ENCODE measurements at regions not wholly inside any gene's neighbourhood (a gene's known extent, or its start where the extent isn't known, plus 50 kb on each side); places are given as distances from the start of the nearest gene placed in this dataset.

DNA sequence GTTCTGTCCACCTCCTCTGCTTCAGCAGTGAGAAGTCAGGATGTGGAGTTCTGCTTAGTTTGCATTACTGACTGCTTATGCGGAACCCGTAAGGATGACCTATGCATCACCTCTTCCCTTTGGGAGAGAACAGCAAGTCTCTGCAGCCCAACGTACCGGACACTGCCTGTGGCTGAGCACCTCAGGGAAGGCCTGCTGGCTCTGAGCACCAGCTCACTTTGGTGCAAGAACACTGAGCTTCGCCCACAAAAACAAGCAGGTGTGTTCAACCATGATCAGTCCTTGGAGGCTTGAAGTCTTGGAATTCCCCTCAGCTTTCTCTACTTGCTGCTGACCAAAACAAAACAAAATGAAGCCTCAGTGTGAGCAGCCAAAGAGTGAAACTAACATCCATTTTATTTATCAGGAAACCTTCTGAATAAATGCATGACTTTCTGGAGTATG, 52.7 kb upstream of the NCK2 start:
- Histone ChIP-seq H3K27ac (ENCODE audit: low read depth, low read length) (no peak overlapping the region), H3K4me1 (ENCODE audit: control insufficient read depth in 5 of 5, insufficient read depth in 5 of 5, low read length in 5 of 5) (no peaks in the 10 kb centered on the region), H3K4me3 (ENCODE audit: low read depth in 1 of 5, low read length in 5 of 5) (no peak overlapping the region), H3K27me3 (ENCODE audit: control insufficient read depth in 5 of 5, insufficient read depth in 4 of 5, low read length in 5 of 5) (no peaks in the 10 kb centered on the region), H3K9ac (ENCODE audit: low read length in 5 of 5) (no peak overlapping the region), H3K9me3 (ENCODE audit: control insufficient read depth in 5 of 5, low read length in 5 of 5) (no peaks in the 10 kb centered on the region), H3K36me3 (ENCODE audit: control insufficient read depth in 5 of 5, insufficient read depth in 5 of 5, low read length in 5 of 5) (no peaks in the 10 kb centered on the region)

DNA sequence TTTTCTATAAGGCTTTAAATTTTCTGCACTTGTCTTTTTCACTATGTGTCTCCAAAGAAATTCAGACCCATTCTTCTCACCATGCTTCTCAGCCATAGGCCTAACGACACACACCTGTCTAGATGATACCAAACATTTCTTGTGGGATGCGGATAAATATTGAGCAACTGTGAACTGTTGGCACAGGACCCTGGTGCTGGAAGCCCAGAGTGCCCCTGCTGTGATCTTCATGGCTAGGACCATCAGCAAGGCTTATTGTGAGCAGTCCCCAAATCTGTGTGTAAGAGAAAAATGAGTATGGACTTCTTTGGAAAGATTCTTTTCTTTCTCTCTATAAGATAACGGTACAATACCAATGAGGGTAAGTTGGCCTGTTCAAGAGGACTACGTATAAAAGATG, 54.1 kb upstream of the NCK2 start:
- H3K27me3 ChIP-seq (ENCODE audit: control insufficient read depth in 5 of 5, insufficient read depth in 4 of 5, low read length in 5 of 5) = no peaks in the 10 kb centered on the region
- H3K36me3 ChIP-seq (ENCODE audit: control insufficient read depth in 5 of 5, insufficient read depth in 5 of 5, low read length in 5 of 5) = no peaks in the 10 kb centered on the region
- no peak overlapping the region for H3K9ac ChIP-seq (ENCODE audit: low read length in 5 of 5)
- H3K4me1 ChIP-seq (ENCODE audit: control insufficient read depth in 5 of 5, insufficient read depth in 5 of 5, low read length in 5 of 5) = no peaks in the 10 kb centered on the region
- no peak overlapping the region for H3K4me3 ChIP-seq (ENCODE audit: low read depth in 1 of 5, low read length in 5 of 5)
- no peak overlapping the region for H3K27ac ChIP-seq (ENCODE audit: low read depth, low read length)
- H3K9me3 ChIP-seq (ENCODE audit: control insufficient read depth in 5 of 5, low read length in 5 of 5) = no peaks in the 10 kb centered on the region

DNA sequence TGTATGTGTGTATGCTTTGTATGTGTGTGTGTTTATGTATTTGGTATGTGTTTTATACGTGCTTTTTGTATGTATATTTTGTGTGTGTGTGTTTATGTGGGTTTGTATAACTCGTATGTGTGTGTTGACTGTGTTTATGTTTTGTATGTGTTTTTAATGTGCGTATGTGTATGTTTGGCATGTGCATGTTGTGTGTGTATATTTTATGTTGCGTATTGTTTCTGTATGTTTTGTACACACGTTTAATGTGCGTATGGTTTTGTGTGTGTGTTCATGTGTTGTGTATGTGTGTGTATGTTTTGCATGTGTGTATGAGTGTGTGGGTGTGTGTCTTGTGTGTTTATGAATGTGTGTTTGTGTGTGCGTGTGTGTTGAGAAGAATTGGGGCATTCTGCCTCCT, 55.2 kb upstream of the NCK2 start:
- H3K9me3 ChIP-seq (ENCODE audit: control insufficient read depth in 5 of 5, low read length in 5 of 5) = no peaks in the 10 kb centered on the region
- no peak overlapping the region for H3K4me3 ChIP-seq (ENCODE audit: low read depth in 1 of 5, low read length in 5 of 5)
- no peak overlapping the region for H3K9ac ChIP-seq (ENCODE audit: low read length in 5 of 5)
- no peaks in the 10 kb centered on the region for H3K27me3 ChIP-seq (ENCODE audit: control insufficient read depth in 5 of 5, insufficient read depth in 4 of 5, low read length in 5 of 5)
- H3K4me1 ChIP-seq (ENCODE audit: control insufficient read depth in 5 of 5, insufficient read depth in 5 of 5, low read length in 5 of 5) = no peaks in the 10 kb centered on the region
- H3K27ac ChIP-seq (ENCODE audit: low read depth, low read length) = no peak overlapping the region
- H3K36me3 ChIP-seq (ENCODE audit: control insufficient read depth in 5 of 5, insufficient read depth in 5 of 5, low read length in 5 of 5) = no peaks in the 10 kb centered on the region

DNA sequence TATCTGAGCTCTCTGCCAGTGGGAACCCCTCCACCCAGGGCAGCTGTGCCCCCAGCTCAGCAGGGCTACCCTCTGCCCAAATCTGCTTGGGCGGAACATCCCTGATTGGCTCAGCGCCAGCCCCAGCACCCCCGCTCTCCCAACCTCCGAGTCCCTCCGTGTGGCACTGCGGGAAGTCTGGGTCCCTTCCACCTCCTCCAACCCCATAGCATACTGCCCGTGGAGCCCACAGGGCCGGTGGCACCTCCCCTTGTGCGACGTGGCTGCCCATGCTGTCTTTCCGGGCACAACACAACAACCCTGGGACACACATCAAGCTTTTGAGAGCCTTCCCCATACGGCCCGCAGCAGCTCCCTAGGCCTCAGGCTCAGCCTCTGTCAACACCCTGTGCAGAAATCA, 55.8 kb upstream of the NCK2 start:
- Histone ChIP-seq H3K27ac (ENCODE audit: low read depth, low read length) (no peak overlapping the region), H3K4me1 (ENCODE audit: control insufficient read depth in 5 of 5, insufficient read depth in 5 of 5, low read length in 5 of 5) (no peaks in the 10 kb centered on the region), H3K9me3 (ENCODE audit: control insufficient read depth in 5 of 5, low read length in 5 of 5) (no peaks in the 10 kb centered on the region), H3K36me3 (ENCODE audit: control insufficient read depth in 5 of 5, insufficient read depth in 5 of 5, low read length in 5 of 5) (no peaks in the 10 kb centered on the region), H3K27me3 (ENCODE audit: control insufficient read depth in 5 of 5, insufficient read depth in 4 of 5, low read length in 5 of 5) (no peaks in the 10 kb centered on the region), H3K9ac (ENCODE audit: low read length in 5 of 5) (no peak overlapping the region), H3K4me3 (ENCODE audit: low read depth in 1 of 5, low read length in 5 of 5) (no peak overlapping the region)

DNA sequence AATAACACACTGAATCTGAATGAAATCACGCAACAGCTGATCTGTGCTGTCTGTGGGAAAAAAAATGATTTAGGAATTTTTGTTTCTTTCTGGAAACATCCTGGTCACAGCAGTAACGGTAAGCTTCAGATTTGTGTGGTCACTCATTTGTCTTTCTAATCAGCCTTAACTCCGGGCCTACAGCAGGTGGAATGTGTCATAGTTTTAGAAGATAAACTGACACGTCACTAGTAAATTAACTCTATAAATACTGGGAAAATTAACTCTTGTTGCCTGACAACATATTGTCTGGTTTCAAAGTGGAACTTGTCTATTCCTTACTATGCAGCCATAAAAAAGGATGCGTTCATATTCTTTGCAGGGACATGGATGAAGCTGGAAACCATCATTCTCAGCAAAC, 58.1 kb upstream of the NCK2 start:
- Histone ChIP-seq H3K36me3 (ENCODE audit: control insufficient read depth in 5 of 5, insufficient read depth in 5 of 5, low read length in 5 of 5) (no peaks in the 10 kb centered on the region), H3K27ac (ENCODE audit: low read depth, low read length) (no peak overlapping the region), H3K4me3 (ENCODE audit: low read depth in 1 of 5, low read length in 5 of 5) (no peak overlapping the region), H3K9ac (ENCODE audit: low read length in 5 of 5) (no peak overlapping the region), H3K4me1 (ENCODE audit: control insufficient read depth in 5 of 5, insufficient read depth in 5 of 5, low read length in 5 of 5) (peaks cover 0 to 7% (median 0%) of the 10 kb centered on the region in 5 donors), H3K27me3 (ENCODE audit: control insufficient read depth in 5 of 5, insufficient read depth in 4 of 5, low read length in 5 of 5) (no peaks in the 10 kb centered on the region), H3K9me3 (ENCODE audit: control insufficient read depth in 5 of 5, low read length in 5 of 5) (no peaks in the 10 kb centered on the region)

DNA sequence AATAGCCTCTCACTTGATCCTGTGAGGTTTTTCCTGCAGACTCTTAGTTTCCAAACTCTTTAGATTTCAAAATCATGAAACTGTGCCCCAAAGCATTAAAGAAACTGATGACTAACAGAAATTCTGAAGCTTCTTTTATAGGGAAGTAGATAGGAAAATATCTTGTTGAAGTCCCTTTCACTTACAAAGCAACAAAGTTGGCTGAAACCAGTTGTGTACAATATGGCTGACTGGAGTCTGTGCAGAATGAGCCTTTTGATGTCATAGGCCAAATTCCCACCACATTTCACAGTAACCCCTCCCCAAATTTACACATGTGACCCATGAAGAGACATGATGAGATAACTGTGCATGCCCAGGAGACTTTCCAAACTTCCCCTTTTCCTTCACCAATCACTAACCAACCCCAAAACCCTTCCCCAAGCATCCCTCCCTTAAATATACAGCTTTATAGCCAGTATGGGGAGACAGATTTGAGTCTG, 61.7 kb upstream of the NCK2 start:
- H3K27me3 ChIP-seq (ENCODE audit: control insufficient read depth in 5 of 5, insufficient read depth in 4 of 5, low read length in 5 of 5) = peaks cover 0 to 6% (median 2%) of the 10 kb centered on the region in 5 donors
- H3K9ac ChIP-seq (ENCODE audit: low read length in 5 of 5) = no peak overlapping the region
- H3K36me3 ChIP-seq (ENCODE audit: control insufficient read depth in 5 of 5, insufficient read depth in 5 of 5, low read length in 5 of 5) = no peaks in the 10 kb centered on the region
- H3K27ac ChIP-seq (ENCODE audit: low read depth, low read length) = no peak overlapping the region
- H3K4me3 ChIP-seq (ENCODE audit: low read depth in 1 of 5, low read length in 5 of 5) = no peak overlapping the region
- no peaks in the 10 kb centered on the region for H3K9me3 ChIP-seq (ENCODE audit: control insufficient read depth in 5 of 5, low read length in 5 of 5)
- H3K4me1 ChIP-seq (ENCODE audit: control insufficient read depth in 5 of 5, insufficient read depth in 5 of 5, low read length in 5 of 5) = peaks cover 0 to 7% (median 0%) of the 10 kb centered on the region in 5 donors

DNA sequence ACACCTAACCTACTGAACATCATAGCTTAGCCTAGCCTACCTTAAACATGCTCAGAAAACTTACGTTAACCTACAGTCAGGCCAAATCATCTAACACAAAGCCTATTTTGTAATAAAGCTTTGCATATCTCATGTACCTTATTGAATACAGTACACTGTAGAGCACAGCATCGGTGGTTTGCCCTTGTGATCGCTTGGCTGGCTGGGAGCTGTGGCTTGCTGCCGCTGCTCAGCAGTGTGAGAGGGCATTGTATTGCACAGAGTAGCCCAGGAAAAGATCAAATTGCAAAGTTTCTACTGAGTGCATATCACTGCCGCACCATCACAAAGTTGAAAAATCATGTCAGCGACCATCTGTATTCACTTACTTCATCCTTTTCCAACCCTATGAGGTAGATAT, 62.3 kb upstream of the NCK2 start:
- no peaks in the 10 kb centered on the region for H3K36me3 ChIP-seq (ENCODE audit: control insufficient read depth in 5 of 5, insufficient read depth in 5 of 5, low read length in 5 of 5)
- H3K9ac ChIP-seq (ENCODE audit: low read length in 5 of 5) = no peak overlapping the region
- peaks cover 0 to 6% (median 2%) of the 10 kb centered on the region in 5 donors for H3K27me3 ChIP-seq (ENCODE audit: control insufficient read depth in 5 of 5, insufficient read depth in 4 of 5, low read length in 5 of 5)
- no peak overlapping the region for H3K4me3 ChIP-seq (ENCODE audit: low read depth in 1 of 5, low read length in 5 of 5)
- H3K9me3 ChIP-seq (ENCODE audit: control insufficient read depth in 5 of 5, low read length in 5 of 5) = no peaks in the 10 kb centered on the region
- no peak overlapping the region for H3K27ac ChIP-seq (ENCODE audit: low read depth, low read length)
- H3K4me1 ChIP-seq (ENCODE audit: control insufficient read depth in 5 of 5, insufficient read depth in 5 of 5, low read length in 5 of 5) = peaks cover 0 to 7% (median 0%) of the 10 kb centered on the region in 5 donors

DNA sequence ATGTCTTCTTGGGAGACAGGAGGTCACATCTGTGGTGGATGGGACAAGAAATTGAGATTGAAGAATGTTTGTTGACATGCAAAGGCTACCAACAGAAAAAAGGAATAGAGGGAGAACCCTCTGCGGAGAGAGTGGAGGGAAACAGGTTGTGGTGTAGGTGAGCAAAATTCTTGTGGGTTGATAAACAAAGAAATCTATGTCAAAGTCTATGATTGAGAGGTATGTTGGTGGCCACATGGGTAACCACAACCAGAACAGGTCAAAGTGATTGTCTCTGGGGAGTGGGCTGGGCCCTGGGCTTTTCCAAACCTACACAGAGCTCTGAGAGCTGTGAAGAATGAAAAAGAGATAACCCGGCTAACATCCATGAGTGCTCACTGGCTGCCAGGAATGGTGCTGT, 62.8 kb upstream of the NCK2 start:
- H3K9ac ChIP-seq (ENCODE audit: low read length in 5 of 5) = no peak overlapping the region
- no peak overlapping the region for H3K4me3 ChIP-seq (ENCODE audit: low read depth in 1 of 5, low read length in 5 of 5)
- peaks cover 0 to 6% (median 2%) of the 10 kb centered on the region in 5 donors for H3K27me3 ChIP-seq (ENCODE audit: control insufficient read depth in 5 of 5, insufficient read depth in 4 of 5, low read length in 5 of 5)

DNA sequence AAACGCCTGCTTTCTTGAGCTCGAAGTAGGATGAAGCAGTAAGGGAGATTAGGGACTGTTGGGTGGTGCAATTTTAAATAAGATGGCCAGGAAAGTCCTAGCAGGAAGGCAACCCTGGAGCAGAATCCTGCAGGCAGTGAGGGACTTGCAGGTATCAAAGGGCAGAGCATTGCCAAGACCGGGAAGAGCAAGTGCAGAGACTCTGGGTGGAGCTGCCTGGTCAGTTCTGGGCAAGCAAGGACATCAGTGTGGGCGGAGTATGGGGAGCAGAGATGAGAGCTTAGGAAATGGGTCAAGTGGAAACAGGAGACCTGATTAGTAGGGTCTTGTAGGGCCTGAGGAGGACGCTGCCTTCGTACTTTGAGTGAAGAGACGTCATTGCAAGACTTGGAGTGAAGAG, 64.4 kb upstream of the NCK2 start:
- H3K4me3 ChIP-seq (ENCODE audit: low read depth in 1 of 5, low read length in 5 of 5) = no peak overlapping the region
- H3K9ac ChIP-seq (ENCODE audit: low read length in 5 of 5) = no peak overlapping the region
- H3K27ac ChIP-seq (ENCODE audit: low read depth, low read length) = no peak overlapping the region
- H3K4me1 ChIP-seq (ENCODE audit: control insufficient read depth in 5 of 5, insufficient read depth in 5 of 5, low read length in 5 of 5) = peaks cover 0 to 7% (median 0%) of the 10 kb centered on the region in 5 donors
- no peaks in the 10 kb centered on the region for H3K36me3 ChIP-seq (ENCODE audit: control insufficient read depth in 5 of 5, insufficient read depth in 5 of 5, low read length in 5 of 5)
- H3K9me3 ChIP-seq (ENCODE audit: control insufficient read depth in 5 of 5, low read length in 5 of 5) = no peaks in the 10 kb centered on the region
- peaks cover 0 to 6% (median 2%) of the 10 kb centered on the region in 5 donors for H3K27me3 ChIP-seq (ENCODE audit: control insufficient read depth in 5 of 5, insufficient read depth in 4 of 5, low read length in 5 of 5)

More for the DNA sequence above, 62.8 kb upstream of the NCK2 start:
- Histone ChIP-seq H3K4me1 (ENCODE audit: control insufficient read depth in 5 of 5, insufficient read depth in 5 of 5, low read length in 5 of 5) (peaks cover 0 to 7% (median 0%) of the 10 kb centered on the region in 5 donors), H3K36me3 (ENCODE audit: control insufficient read depth in 5 of 5, insufficient read depth in 5 of 5, low read length in 5 of 5) (no peaks in the 10 kb centered on the region), H3K9me3 (ENCODE audit: control insufficient read depth in 5 of 5, low read length in 5 of 5) (no peaks in the 10 kb centered on the region), H3K27ac (ENCODE audit: low read depth, low read length) (no peak overlapping the region)

DNA sequence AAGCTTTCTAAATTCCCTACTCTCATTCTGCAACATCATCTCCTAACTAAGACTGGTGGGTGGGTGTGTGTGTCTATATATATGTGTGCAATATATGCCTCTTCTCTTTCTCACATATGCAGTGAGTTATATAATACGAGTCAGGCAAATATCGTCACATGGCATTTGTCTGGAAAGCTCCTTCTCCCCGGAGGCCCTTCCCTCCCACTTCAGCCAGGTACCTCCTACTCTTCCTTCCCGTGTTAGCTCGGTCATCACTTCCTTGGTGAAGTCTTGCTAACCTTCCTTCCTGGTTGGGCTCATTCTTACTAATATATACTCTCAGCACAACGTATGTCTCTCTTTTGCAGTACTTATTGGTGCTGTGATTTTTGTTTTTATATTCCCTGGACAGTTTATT, 66.4 kb upstream of the NCK2 start:
- Histone ChIP-seq H3K4me3 (ENCODE audit: low read depth in 1 of 5, low read length in 5 of 5) (no peak overlapping the region), H3K9me3 (ENCODE audit: control insufficient read depth in 5 of 5, low read length in 5 of 5) (no peaks in the 10 kb centered on the region), H3K9ac (ENCODE audit: low read length in 5 of 5) (no peak overlapping the region), H3K27me3 (ENCODE audit: control insufficient read depth in 5 of 5, insufficient read depth in 4 of 5, low read length in 5 of 5) (peaks cover 0 to 6% (median 2%) of the 10 kb centered on the region in 5 donors), H3K27ac (ENCODE audit: low read depth, low read length) (no peak overlapping the region), H3K36me3 (ENCODE audit: control insufficient read depth in 5 of 5, insufficient read depth in 5 of 5, low read length in 5 of 5) (no peaks in the 10 kb centered on the region), H3K4me1 (ENCODE audit: control insufficient read depth in 5 of 5, insufficient read depth in 5 of 5, low read length in 5 of 5) (peaks cover 0 to 7% (median 0%) of the 10 kb centered on the region in 5 donors)

DNA sequence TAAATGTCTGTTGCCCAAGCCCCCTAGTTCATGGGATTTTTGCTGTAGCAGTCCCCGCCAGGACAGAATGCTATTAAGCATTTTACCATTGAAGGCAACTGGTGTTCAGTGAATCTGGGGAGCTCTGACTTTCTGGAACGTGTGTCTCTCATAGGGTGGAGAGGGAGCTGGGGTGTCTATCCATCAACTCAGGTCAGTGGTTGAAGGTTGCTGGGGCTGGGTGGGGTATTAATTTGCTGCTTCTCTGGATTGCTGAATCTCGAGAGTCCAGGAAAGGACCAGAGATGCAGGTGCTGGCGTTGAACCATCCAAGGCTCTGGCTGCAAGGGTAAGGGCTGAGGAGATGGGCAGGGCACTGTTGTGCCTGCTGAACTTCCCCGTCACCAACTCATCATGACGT, 66.8 kb upstream of the NCK2 start:
- no peaks in the 10 kb centered on the region for H3K9me3 ChIP-seq (ENCODE audit: control insufficient read depth in 5 of 5, low read length in 5 of 5)
- H3K9ac ChIP-seq (ENCODE audit: low read length in 5 of 5) = no peak overlapping the region
- peaks cover 0 to 6% (median 2%) of the 10 kb centered on the region in 5 donors for H3K27me3 ChIP-seq (ENCODE audit: control insufficient read depth in 5 of 5, insufficient read depth in 4 of 5, low read length in 5 of 5)
- no peaks in the 10 kb centered on the region for H3K36me3 ChIP-seq (ENCODE audit: control insufficient read depth in 5 of 5, insufficient read depth in 5 of 5, low read length in 5 of 5)
- H3K27ac ChIP-seq (ENCODE audit: low read depth, low read length) = no peak overlapping the region
- peaks cover 0 to 7% (median 0%) of the 10 kb centered on the region in 5 donors for H3K4me1 ChIP-seq (ENCODE audit: control insufficient read depth in 5 of 5, insufficient read depth in 5 of 5, low read length in 5 of 5)
- no peak overlapping the region for H3K4me3 ChIP-seq (ENCODE audit: low read depth in 1 of 5, low read length in 5 of 5)
